GM23248 (cell line): ENCODE measurements at regions not wholly inside any gene's neighbourhood (a gene's known extent, or its start where the extent isn't known, plus 50 kb on each side); places are given as distances from the start of the nearest gene placed in this dataset.

Experiments
- DNase-seq: peaks from one replicate; pipeline ENCODE4 v3.0.0-alpha.2; 2015
- H2AFZ ChIP-seq: fragments of 200-600 bp; sonication (generic); 2 replicates; pipeline ENCODE4 v1.6.1; 2016; ENCODE audit warnings: antibody characterized with exemption
- H3F3A ChIP-seq: fragments of 200-600 bp; sonication (generic); 2 replicates; pipeline ENCODE4 v1.6.1; 2016; ENCODE audit warnings: mild to moderate bottlenecking, antibody characterized with exemption, mixed run types; ENCODE audit not compliant: insufficient read depth
- H3K27ac ChIP-seq: fragments of 200-600 bp; sonication (generic); 2 replicates; pipeline ENCODE4 v1.5.1; 2016; ENCODE audit warnings: mild to moderate bottlenecking
- H3K27me3 ChIP-seq: fragments of 200-600 bp; sonication (generic); replicated peaks from 2 replicates; pipeline ENCODE4 v1.6.1; 2016; ENCODE audit warnings: mild to moderate bottlenecking; ENCODE audit not compliant: insufficient read depth
- H3K36me3 ChIP-seq: fragments of 200-600 bp; sonication (generic); 2 replicates; pipeline ENCODE4 v1.6.1; 2016; ENCODE audit warnings: low read depth, mild to moderate bottlenecking
- H3K4me1 ChIP-seq: fragments of 200-600 bp; sonication (generic); 2 replicates; pipeline ENCODE4 v1.6.1; 2016; ENCODE audit warnings: mild to moderate bottlenecking; ENCODE audit not compliant: insufficient read depth
- H3K4me2 ChIP-seq: fragments of 200-600 bp; sonication (generic); one replicate; pipeline ENCODE4 v1.6.1; 2016; ENCODE audit warnings: mild to moderate bottlenecking; ENCODE audit not compliant: unreplicated experiment
- H3K4me3 ChIP-seq: fragments of 200-600 bp; sonication (generic); 2 replicates; pipeline ENCODE4 v1.5.1; 2016; ENCODE audit warnings: mild to moderate bottlenecking
- H3K79me2 ChIP-seq: fragments of 200-600 bp; sonication (generic); 2 replicates; pipeline ENCODE4 v1.6.1; 2016; ENCODE audit warnings: mild to moderate bottlenecking; ENCODE audit not compliant: insufficient read depth
- H3K9ac ChIP-seq: fragments of 200-600 bp; sonication (generic); 2 replicates; pipeline ENCODE4 v1.6.1; 2016; ENCODE audit warnings: mild to moderate bottlenecking
- H3K9me2 ChIP-seq: fragments of 200-600 bp; sonication (generic); 2 replicates; pipeline ENCODE4 v1.6.1; 2016; ENCODE audit warnings: mixed run types, mild to moderate bottlenecking, moderate library complexity; ENCODE audit not compliant: insufficient read depth
- H3K9me3 ChIP-seq: fragments of 200-600 bp; sonication (generic); one replicate; pipeline ENCODE4 v1.6.1; 2017; ENCODE audit warnings: low read depth
- H4K20me1 ChIP-seq: fragments of 200-600 bp; sonication (generic); 2 replicates; pipeline ENCODE4 v1.6.0; 2016; ENCODE audit not compliant: insufficient read depth
- EZH2 ChIP-seq: fragments of 200-600 bp; sonication (generic); IDR thresholded peaks from 2 replicates; pipeline ENCODE4 v1.6.1; 2018; ENCODE audit warnings: antibody characterized with exemption, mild to moderate bottlenecking; ENCODE audit not compliant: insufficient read depth, poor library complexity, severe bottlenecking
- EZH2phosphoT487 ChIP-seq: fragments of 200-600 bp; sonication (generic); IDR thresholded peaks from 2 replicates; pipeline ENCODE4 v1.6.1; 2018; ENCODE audit warnings: antibody characterized with exemption, moderate library complexity, mild to moderate bottlenecking, low read depth; ENCODE audit not compliant: insufficient read depth
- WGBS, 2 experiments: methylation state at CpG; one replicate each; pipeline ENCODE4 v1.1.6; 2015 to 2017; ENCODE audit warnings: low lambda C conversion rate in 2 of 2, low coverage in 1 of 2; ENCODE audit errors: missing lambda C conversion rate in 2 of 2; 5-methylcytosine and 5-hydroxymethylcytosine counted together
- in situ Hi-C: fragments of 300-500 bp; cut with MboI; formaldehyde crosslinking; loops from 2 replicates; pipeline ENCODE4 v1.15.0; 2020

GRCh38 chr9:16033921-16034691, 481.3 kb downstream of the CCDC171 start:
- no peak overlapping the region for H3K4me3 ChIP-seq
- no peaks in the 10 kb centered on the region for H3K27me3 ChIP-seq
- peaks cover 36% of the 10 kb centered on the region for H3K4me1 ChIP-seq
- no peaks in the 10 kb centered on the region for H3K79me2 ChIP-seq
- no peaks in the 10 kb centered on the region for H3K9me3 ChIP-seq
- no peak overlapping the region for H3K9ac ChIP-seq
- no peaks in the 10 kb centered on the region for H3K36me3 ChIP-seq
- H4K20me1 ChIP-seq: no peaks in the 10 kb centered on the region
- H3K27ac ChIP-seq: no peak overlapping the region
- no peaks in the 10 kb centered on the region for H3K9me2 ChIP-seq
- 89 to 91% methylated on average over 10 of the region's 10 CpGs for WGBS, 2 experiments
- TF ChIP-seq EZH2phosphoT487 (no peak), EZH2 (no peak)
- in situ Hi-C loops: no loop called here
- H2AFZ ChIP-seq: no peak overlapping the region
- no peak overlapping the region for H3K4me2 ChIP-seq
- DNase-seq: no peak
- peaks cover 21% of the 10 kb centered on the region for H3F3A ChIP-seq

GRCh38 chr9:16039218-16039987, 486.6 kb downstream of the CCDC171 start:
- H4K20me1 ChIP-seq: no peaks in the 10 kb centered on the region
- H3K4me2 ChIP-seq: no peak overlapping the region
- no peaks in the 10 kb centered on the region for H3K27me3 ChIP-seq
- H3K9ac ChIP-seq: no peak overlapping the region
- H3K36me3 ChIP-seq: no peaks in the 10 kb centered on the region
- no peak for TF ChIP-seq EZH2
- no peak overlapping the region for H3K4me3 ChIP-seq
- in situ Hi-C loops: no loop called here
- H3F3A ChIP-seq: no peaks in the 10 kb centered on the region
- no peaks in the 10 kb centered on the region for H3K9me3 ChIP-seq
- no peaks in the 10 kb centered on the region for H3K9me2 ChIP-seq
- 0 out of 2 replicates have a peak, but pooled peaks cover 4% of the 10 kb centered on the region for H3K4me1 ChIP-seq
- no peak overlapping the region for H3K27ac ChIP-seq
- DNase-seq: no peak
- H2AFZ ChIP-seq: no peak overlapping the region
- no peaks in the 10 kb centered on the region for H3K79me2 ChIP-seq
- WGBS, 2 experiments: 60 to 63% methylated on average over 11 of the region's 11 CpGs

- H3K4me2 ChIP-seq: no peak overlapping the region
These were observed 487.3 kb downstream of the CCDC171 start for GRCh38 chr9:16039988-16040761.

More at GRCh38 chr9:16039988-16040761, 487.3 kb downstream of the CCDC171 start:
- in situ Hi-C loops: no loop called here
- Histone ChIP-seq H3K27ac (no peak overlapping the region), H3K9me3 (no peaks in the 10 kb centered on the region), H3K9me2 (no peaks in the 10 kb centered on the region), H2AFZ (no peak overlapping the region), H3K9ac (no peak overlapping the region), H4K20me1 (no peaks in the 10 kb centered on the region), H3K4me1 (0 out of 2 replicates have a peak, but pooled peaks cover 4% of the 10 kb centered on the region), H3K4me3 (no peak overlapping the region), H3K36me3 (no peaks in the 10 kb centered on the region), H3F3A (no peaks in the 10 kb centered on the region), H3K27me3 (no peaks in the 10 kb centered on the region), H3K79me2 (no peaks in the 10 kb centered on the region)
- TF ChIP-seq EZH2phosphoT487: no peak
- TF ChIP-seq EZH2: no peak
- DNase-seq: no peak
- WGBS, 2 experiments: 76% methylated on average over 10 of the region's 10 CpGs
